BE2C (cell line): ENCODE measurements at regions not wholly inside any gene's neighbourhood (a gene's known extent, or its start where the extent isn't known, plus 50 kb on each side); places are given as distances from the start of the nearest gene placed in this dataset.

Experiments
- DNase-seq: peaks from one replicate; pipeline ENCODE4 v3.0.0-alpha.2; 2020
- H3K27me3 ChIP-seq: fragments of 250-450 bp; sonication (Bioruptor Pico); 2 replicates; pipeline ENCODE4 v1.5.1; 2020; ENCODE audit warnings: mild to moderate bottlenecking
- H3K36me3 ChIP-seq: fragments of 250-450 bp; sonication (Bioruptor Pico); 2 replicates; pipeline ENCODE4 v1.5.1; 2020; ENCODE audit warnings: mild to moderate bottlenecking
- H3K4me1 ChIP-seq: fragments of 250-450 bp; sonication (Bioruptor Pico); 2 replicates; pipeline ENCODE4 v1.5.1; 2020
- H3K4me3 ChIP-seq: 2 replicates; pipeline ENCODE4 v1.5.1; 2011; ENCODE audit warnings: low read depth, low read length
- H3K9me3 ChIP-seq: fragments of 250-450 bp; sonication (Bioruptor Pico); 2 replicates; pipeline ENCODE4 v1.5.1; 2020
- CTCF ChIP-seq: IDR thresholded peaks from 2 replicates; pipeline ENCODE4 v1.5.1; 2012; ENCODE audit warnings: mild to moderate bottlenecking, low read depth, low read length

- no peak for DNase-seq
- H3K4me3 ChIP-seq = no peak overlapping the region
- H3K27me3 ChIP-seq = no peaks in the 10 kb centered on the region
- no peaks in the 10 kb centered on the region for H3K36me3 ChIP-seq
- no peak for TF ChIP-seq CTCF
- H3K4me1 ChIP-seq = no peaks in the 10 kb centered on the region
- H3K9me3 ChIP-seq = no peaks in the 10 kb centered on the region
Observed at GRCh38 chr4:114192854-114193253, 213.4 kb upstream of the ARSJ start.

- Histone ChIP-seq H3K9me3 (no peaks in the 10 kb centered on the region), H3K4me3 (no peak overlapping the region), H3K36me3 (no peaks in the 10 kb centered on the region), H3K27me3 (no peaks in the 10 kb centered on the region), H3K4me1 (no peaks in the 10 kb centered on the region)
- no peak for DNase-seq
- no peak for TF ChIP-seq CTCF
Observed at GRCh38 chr4:114193624-114194399, 214.4 kb upstream of the ARSJ start.

GRCh38 chr4:114196606-114197005 lies 217.2 kb upstream of the ARSJ start:
- no peak for DNase-seq
- Histone ChIP-seq H3K36me3 (no peaks in the 10 kb centered on the region), H3K9me3 (no peaks in the 10 kb centered on the region), H3K4me3 (no peak overlapping the region), H3K4me1 (no peaks in the 10 kb centered on the region), H3K27me3 (no peaks in the 10 kb centered on the region)
- TF ChIP-seq CTCF = no peak

GRCh38 chr4:114200026-114200425 lies 220.6 kb upstream of the ARSJ start:
- TF ChIP-seq CTCF = no peak
- DNase-seq = no peak

GRCh38 chr4:114205261-114205660 lies 225.8 kb upstream of the ARSJ start:
- Histone ChIP-seq H3K4me3 (no peak overlapping the region), H3K4me1 (no peaks in the 10 kb centered on the region), H3K27me3 (no peaks in the 10 kb centered on the region), H3K36me3 (no peaks in the 10 kb centered on the region), H3K9me3 (no peaks in the 10 kb centered on the region)
- DNase-seq = no peak
- no peak for TF ChIP-seq CTCF

More at GRCh38 chr4:114200026-114200425, 220.6 kb upstream of the ARSJ start:
- H3K4me1 ChIP-seq = no peaks in the 10 kb centered on the region
- H3K9me3 ChIP-seq = no peaks in the 10 kb centered on the region
- H3K4me3 ChIP-seq = no peak overlapping the region
- H3K27me3 ChIP-seq = no peaks in the 10 kb centered on the region
- no peaks in the 10 kb centered on the region for H3K36me3 ChIP-seq

GRCh38 chr4:114208574-114209151 lies 229.2 kb upstream of the ARSJ start:
- no peak overlapping the region for H3K4me3 ChIP-seq
- H3K36me3 ChIP-seq = no peaks in the 10 kb centered on the region
- no peak for DNase-seq
- H3K27me3 ChIP-seq = no peaks in the 10 kb centered on the region
- no peaks in the 10 kb centered on the region for H3K4me1 ChIP-seq
- no peaks in the 10 kb centered on the region for H3K9me3 ChIP-seq
- no peak for TF ChIP-seq CTCF
